Neutrophil (primary cell): ENCODE measurements at regions not wholly inside any gene's neighbourhood (a gene's known extent, or its start where the extent isn't known, plus 50 kb on each side); places are given as distances from the start of the nearest gene placed in this dataset.

Source experiments
- H3K27ac ChIP-seq: fragments of 200-600 bp; sonication (generic); 2 replicates; pipeline ENCODE4 v1.5.1; 2016; ENCODE audit warnings: mild to moderate bottlenecking, moderate library complexity
- H3K27me3 ChIP-seq: fragments of 200-600 bp; sonication (generic); 2 replicates; pipeline ENCODE4 v1.6.0; 2016; ENCODE audit warnings: mild to moderate bottlenecking
- H3K36me3 ChIP-seq: fragments of 200-600 bp; sonication (generic); 2 replicates; pipeline ENCODE4 v1.5.1; 2017
- H3K4me1 ChIP-seq, 2 experiments: fragments of 200-600 bp in 1 of 2; sonication (generic) in 1 of 2; 1 replicate in 1 of 2; 2 replicates in 1 of 2; pipeline versions ENCODE4 v1.5.1 to v1.6.1; 2013 to 2016; ENCODE audit warnings: low read depth in 1 of 2, low read length in 1 of 2, mild to moderate bottlenecking in 1 of 2, moderate library complexity in 1 of 2; ENCODE audit not compliant: control insufficient read depth in 1 of 2, insufficient read depth in 1 of 2
- H3K4me3 ChIP-seq, 2 experiments: fragments of 200-600 bp in 1 of 2; sonication (generic) in 1 of 2; 1 replicate in 1 of 2; 2 replicates in 1 of 2; pipeline ENCODE4 v1.5.1; 2013 to 2016; ENCODE audit warnings: low read depth in 1 of 2, low read length in 1 of 2, mild to moderate bottlenecking in 1 of 2, moderate library complexity in 1 of 2
- H3K9me3 ChIP-seq: fragments of 200-600 bp; sonication (generic); 2 replicates; pipeline ENCODE4 v1.5.1; 2016
- CTCF ChIP-seq: fragments of 200-600 bp; sonication (generic); IDR thresholded peaks from 2 replicates; pipeline ENCODE4 v1.5.1; 2016; ENCODE audit warnings: antibody characterized with exemption

GRCh38 chr13:111011899-111012298 lies 97.0 kb upstream of the ANKRD10 start:
- no peaks in the 10 kb centered on the region for H3K9me3 ChIP-seq
- no peaks in the 10 kb centered on the region for H3K27me3 ChIP-seq
- no peaks in the 10 kb centered on the region for H3K4me1 ChIP-seq
- TF ChIP-seq CTCF, result no peak
- no peak overlapping the region for H3K4me3 ChIP-seq
- H3K27ac ChIP-seq, result no peak overlapping the region
- no peaks in the 10 kb centered on the region for H3K36me3 ChIP-seq

GRCh38 chr13:111008351-111008750 lies 93.5 kb upstream of the ANKRD10 start:
- Histone ChIP-seq H3K4me3 (no peak overlapping the region), H3K27ac (no peak overlapping the region), H3K4me1 (no peaks in the 10 kb centered on the region), H3K36me3 (no peaks in the 10 kb centered on the region), H3K9me3 (no peaks in the 10 kb centered on the region), H3K27me3 (no peaks in the 10 kb centered on the region)
- no peak for TF ChIP-seq CTCF

GRCh38 chr13:111007209-111007608 lies 92.3 kb upstream of the ANKRD10 start:
- TF ChIP-seq CTCF, result no peak
- H3K4me1 ChIP-seq, result no peaks in the 10 kb centered on the region
- H3K27me3 ChIP-seq, result no peaks in the 10 kb centered on the region
- no peaks in the 10 kb centered on the region for H3K36me3 ChIP-seq
- no peak overlapping the region for H3K27ac ChIP-seq
- H3K4me3 ChIP-seq, result no peak overlapping the region
- no peaks in the 10 kb centered on the region for H3K9me3 ChIP-seq

GRCh38 chr13:111006506-111007031 lies 91.7 kb upstream of the ANKRD10 start:
- no peaks in the 10 kb centered on the region for H3K27me3 ChIP-seq
- TF ChIP-seq CTCF, result no peak
- no peaks in the 10 kb centered on the region for H3K4me1 ChIP-seq
- H3K4me3 ChIP-seq, result no peak overlapping the region
- no peaks in the 10 kb centered on the region for H3K36me3 ChIP-seq
- no peaks in the 10 kb centered on the region for H3K9me3 ChIP-seq
- no peak overlapping the region for H3K27ac ChIP-seq

GRCh38 chr13:111005808-111006505 lies 91.1 kb upstream of the ANKRD10 start:
- Histone ChIP-seq H3K4me1 (no peaks in the 10 kb centered on the region), H3K27ac (no peak overlapping the region), H3K36me3 (no peaks in the 10 kb centered on the region), H3K9me3 (no peaks in the 10 kb centered on the region), H3K4me3 (no peak overlapping the region), H3K27me3 (no peaks in the 10 kb centered on the region)
- no peak for TF ChIP-seq CTCF
